HG02588 (cell line): ENCODE measurements at regions not wholly inside any gene's neighbourhood (a gene's known extent, or its start where the extent isn't known, plus 50 kb on each side); places are given as distances from the start of the nearest gene placed in this dataset.
"Not testable (repeated sequence)": the region's sequence is repeated elsewhere in the genome, so short reads cannot be mapped to it uniquely, and the experiment has no call there.

Experiments
- ATAC-seq: cut with Tn5 transposase; IDR thresholded peaks from one replicate; pipeline ENCODE4 v1.9.1; 2021; ENCODE audit warnings: mild to moderate bottlenecking, moderate library complexity; ENCODE audit not compliant: unreplicated experiment

DNA sequence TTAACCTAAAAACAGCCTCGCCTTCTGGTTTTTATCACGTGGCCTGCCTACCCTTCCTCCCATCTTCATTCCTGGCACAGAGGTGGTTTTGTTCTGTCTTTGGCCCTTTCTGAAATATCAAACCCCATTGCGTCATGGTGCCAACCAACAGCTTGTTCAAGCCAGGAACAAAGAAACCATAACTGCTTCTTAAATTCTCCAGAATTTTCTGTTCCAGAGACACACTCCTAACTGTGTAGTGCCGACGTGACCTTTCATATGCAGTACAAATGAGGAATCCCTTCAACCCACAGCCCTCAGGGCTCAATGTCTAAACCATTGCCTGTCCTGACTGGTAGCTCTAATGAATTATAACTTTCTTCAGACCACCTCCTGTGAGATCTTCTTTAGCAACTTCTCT is 82.2 kb upstream of the TNP1 start:
- no peak for ATAC-seq

DNA sequence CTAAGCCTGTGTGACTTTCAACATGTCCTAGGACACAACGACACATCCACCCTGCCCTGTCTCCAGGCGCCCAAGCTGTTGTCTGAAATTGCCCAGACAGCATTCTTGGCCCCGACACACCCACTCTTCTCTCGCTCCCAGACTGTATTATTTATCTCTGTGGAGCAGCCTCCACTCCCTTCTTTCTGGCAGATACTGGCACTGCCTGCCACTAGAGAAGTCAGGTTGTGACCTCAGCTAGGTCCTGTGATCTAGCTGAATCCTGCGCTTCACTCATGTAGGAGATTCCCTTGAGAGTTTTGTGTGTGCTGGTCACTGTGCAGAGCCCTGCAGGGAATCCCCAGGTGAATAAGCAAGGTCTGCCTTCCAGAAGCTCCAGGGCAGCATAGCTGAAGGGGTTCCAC is 77.1 kb upstream of the TNP1 start:
- ATAC-seq = no peak

DNA sequence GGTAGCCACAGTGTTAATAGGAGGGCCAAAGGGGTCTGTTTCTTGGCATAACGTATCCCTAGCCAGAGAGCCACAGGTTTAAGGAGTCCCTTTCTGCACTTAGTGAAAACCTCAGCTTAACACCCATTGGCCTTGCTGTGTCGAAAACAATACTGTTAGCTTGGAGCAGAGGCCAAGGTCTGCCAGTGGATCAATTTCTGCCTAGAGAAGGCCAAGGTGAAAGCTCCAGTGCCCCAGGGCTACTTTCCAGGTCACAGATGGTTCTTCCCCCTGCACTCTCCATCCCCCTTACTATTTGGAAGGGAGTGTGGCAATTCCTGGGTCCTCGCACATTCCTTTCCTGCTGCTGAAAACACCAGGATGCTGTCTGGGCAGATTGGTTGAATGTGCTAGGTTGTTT is 74.8 kb upstream of the TNP1 start:
- ATAC-seq = no peak

DNA sequence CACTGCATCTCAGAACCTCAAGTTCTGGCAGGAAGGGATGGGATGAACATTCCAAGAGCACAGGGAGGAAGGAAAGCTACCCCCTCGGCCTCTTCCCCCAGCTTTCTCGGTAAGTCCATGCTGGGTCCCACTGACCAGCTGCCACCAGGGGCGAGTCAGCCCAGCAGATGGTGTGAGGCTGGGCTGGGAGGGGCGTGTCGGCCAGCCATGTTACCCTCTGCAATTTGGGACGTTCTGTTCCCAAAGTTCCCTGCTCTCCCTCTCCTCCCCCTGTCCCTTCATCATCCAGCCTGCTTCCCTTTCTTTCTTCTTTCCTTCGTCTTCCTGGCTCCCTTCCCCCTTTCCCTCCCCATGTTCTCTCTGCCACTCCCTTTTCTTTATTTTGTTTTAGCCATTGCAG is 74.3 kb upstream of the TNP1 start:
- ATAC-seq = no peak

DNA sequence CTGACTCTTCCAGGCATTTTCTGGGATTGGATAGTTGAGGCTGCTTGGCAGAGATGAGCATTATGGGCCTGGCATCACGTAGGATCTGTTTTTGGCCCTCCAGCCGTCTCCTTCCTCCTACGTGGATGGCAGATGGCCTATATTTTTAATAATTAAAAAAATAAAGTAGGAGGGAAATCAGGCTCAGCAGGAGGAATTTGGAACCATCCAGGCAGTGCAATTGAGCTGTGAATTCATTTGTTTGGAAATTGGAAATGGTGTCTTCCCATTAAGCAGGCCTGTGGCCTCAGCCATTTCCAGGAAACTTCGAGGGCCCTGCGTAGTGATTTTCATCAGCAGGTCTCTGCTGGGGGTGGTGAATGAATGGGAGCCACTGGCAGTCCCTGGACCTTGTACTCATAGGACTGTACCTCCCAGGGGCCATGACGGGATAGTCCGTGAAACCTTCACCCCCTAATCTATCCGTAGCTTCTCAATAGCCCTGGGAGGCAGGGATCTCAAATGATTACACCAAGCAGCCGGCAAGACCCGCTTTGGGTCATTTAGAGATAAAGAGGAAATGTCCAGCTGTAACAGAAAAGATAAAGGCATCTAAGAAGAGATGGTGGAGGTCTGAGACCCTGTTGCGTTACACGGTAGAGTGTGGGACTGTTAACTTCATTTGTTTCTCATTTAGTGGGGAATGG is 73.1 kb upstream of the TNP1 start:
- no peak for ATAC-seq

DNA sequence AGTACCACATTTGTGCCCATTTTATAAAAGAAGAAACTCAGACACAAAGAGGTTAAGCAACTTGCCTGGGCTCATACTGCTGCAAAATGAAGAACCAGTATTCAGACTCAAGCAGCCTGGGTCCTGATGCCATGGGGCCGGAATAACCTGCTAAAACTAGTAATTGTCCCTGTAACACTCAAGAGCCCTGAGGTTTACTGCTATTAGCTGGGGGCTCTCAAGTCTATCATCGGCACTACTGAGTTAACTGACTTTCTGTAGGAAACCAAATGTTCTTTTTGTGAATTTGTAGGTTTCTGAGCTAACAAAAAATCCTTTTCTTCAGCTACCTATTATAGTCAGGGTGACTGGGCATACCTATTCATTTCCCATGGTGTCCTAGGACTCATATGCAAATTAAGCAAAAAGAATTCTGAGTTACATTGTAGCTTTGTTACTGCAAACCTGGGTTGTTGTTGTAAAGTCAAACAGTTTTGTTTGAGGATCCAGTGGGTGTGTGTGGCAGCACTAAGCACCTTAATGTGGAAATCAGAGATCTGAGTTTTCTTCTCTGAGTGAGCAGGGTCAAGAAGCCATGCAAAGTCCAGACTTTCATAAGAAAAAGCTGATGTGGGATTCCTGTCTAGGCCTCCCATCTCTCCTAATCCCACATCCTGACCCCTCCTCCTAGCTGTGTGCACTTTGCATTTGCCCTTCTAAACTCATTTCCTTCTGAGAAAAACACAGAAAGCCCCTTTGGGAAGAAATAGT is 72.4 kb upstream of the TNP1 start:
- ATAC-seq = no peak

DNA sequence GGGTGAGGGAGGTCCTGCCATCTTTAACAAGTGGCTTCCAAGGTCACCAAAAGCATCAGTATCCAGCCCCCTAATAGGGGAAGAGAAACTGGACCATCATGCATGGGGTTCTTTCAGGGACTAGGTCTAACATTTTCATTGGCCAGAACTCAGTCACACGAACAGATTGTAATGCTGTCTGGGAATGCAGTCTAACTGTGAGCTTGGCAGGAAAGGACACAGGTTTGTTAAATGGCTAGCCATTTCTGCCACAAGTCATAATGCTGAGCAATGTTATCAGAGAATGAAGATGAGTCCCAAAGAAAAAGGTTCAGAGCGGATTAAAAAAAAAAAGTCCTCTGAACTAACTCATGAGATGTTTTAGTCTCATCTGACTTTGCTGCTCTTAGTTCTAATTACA is 70.9 kb upstream of the TNP1 start:
- no peak for ATAC-seq

DNA sequence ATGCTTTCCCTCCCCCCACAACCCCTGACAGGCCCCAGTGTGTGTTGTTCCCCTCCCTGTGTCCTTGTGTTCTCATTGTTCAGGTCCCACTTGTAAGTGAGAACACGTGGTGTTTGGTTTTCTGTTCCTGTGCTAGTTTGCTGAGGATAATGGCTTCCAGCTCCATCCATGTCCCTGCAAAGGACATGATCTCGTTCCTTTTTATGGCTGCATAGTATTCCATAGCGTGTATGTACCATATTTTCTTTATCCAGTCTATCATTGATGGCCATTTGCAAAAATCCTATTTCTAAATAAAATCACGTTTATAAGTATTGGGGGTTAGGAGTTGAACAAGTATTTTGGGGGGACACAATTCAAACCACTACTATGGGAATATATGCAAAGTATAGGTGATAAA is 69.5 kb upstream of the TNP1 start:
- ATAC-seq = not testable (repeated sequence)

DNA sequence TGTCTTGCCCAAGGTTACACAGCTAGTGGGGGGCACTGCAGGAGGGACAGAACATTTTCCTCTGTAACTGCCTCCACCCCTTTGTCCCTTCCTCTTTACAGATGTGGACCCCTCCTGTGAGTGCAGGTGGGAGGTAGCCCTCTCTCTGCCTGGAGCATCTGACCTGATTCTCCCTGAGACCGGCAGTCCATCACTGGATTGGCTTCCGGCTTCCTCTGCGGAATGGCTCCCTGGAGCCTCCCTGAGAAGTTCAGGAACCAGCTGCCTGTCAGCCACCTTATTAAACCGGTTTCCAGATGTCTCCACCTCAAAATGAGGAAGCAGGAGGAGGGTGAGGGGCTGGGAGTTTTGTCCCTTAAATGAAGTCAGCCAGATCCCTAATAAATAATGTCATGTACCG is 67.3 kb upstream of the TNP1 start:
- ATAC-seq = no peak

DNA sequence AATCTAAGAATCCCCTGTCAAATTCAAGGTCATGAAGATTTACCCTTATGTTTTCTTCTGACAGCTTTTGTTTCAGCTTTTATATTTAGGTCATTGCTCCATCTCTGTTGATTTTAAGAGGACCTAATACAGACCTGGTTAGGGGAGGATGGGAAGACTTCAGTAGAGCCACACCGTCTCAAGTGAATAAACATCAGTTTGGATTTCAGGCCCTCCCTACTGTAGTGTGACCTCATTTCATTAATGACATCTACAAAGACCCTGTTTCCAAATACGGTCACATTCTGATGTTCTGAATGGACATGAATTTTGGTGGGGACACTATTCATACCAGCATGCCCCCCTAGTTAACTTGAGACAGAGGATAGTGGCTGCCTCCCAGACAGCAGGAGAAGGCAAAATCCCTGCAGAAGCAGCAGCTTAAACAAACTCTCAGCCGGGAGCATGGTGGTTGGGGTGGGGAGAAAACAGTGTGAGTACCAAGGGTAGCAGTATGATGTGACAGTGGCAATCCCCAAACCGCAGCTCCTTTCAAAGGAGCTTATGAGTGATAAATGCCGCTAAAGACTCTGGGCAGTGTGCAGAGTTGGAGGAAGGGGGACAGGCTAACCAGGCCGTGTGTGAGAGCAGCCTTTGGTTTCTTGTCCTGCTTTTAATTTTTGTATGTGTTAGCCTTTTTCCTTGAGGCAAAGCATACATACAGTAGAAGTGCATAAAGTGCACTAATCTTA is 65.9 kb upstream of the TNP1 start:
- no peak for ATAC-seq

DNA sequence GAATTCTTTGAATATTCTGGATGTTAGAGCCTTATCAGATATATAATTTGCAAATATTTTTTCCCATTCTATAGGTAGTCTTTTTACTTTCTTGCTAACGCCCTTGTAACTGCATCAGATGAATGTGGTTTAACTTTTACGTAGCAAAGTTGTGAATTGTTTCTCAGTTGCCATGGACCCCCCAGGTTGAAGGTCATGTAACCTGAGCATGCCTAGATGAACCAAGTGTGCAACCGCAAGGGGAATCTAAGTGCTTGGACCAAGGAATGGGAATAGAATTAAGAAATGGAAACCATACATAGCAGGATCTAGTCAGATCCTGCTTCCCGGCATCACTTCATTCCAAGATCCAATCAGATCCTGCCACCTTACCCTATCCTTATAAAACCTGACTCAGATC is 65.1 kb upstream of the TNP1 start:
- ATAC-seq = no peak

DNA sequence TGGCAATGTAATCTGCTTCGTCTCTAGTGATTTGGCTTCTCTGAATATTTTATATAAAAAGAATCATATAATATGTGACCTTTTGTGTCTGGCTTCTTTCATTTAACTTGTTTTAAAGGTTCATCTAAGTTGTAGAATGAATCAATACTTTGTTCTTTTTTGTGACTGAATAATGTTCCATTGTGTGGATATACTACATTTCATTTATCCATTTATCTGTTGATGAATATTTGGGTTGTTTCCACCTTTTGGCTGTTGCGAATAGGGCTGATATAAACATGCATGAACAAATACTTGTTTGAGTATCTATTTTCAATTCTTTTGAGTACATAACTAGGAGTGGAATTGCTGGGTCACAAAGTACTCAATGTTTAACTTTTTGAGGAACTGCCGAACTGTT is 63.8 kb upstream of the TNP1 start:
- ATAC-seq = no peak

DNA sequence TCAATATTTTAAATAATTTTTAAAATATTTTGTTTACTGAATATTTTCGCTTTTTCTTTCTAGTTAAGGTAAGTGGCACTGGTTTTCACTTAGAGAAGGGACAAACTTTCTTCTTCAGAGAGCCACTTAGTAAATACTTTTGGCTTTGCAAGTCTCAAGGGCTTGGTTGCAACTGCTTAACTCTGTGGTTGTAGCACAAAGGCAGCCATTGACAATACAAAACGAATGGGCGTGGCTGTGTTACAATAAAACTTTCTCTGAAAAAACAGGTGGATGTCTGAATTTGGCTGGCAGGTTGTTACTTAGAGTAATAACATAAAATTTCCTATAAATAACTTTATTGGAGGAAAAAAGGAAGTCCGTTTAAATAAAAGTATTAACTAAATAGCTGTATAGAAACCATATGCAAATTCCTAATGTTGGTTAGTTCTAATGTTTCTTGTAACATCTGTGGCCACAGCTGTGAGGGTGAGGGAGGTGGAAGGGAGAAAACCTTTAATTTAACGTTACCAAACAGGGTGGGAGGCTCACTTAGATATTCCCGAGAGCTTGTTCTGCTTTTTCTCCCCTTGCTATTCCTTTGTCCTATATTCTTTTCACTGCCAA is 62.4 kb upstream of the TNP1 start:
- no peak for ATAC-seq

DNA sequence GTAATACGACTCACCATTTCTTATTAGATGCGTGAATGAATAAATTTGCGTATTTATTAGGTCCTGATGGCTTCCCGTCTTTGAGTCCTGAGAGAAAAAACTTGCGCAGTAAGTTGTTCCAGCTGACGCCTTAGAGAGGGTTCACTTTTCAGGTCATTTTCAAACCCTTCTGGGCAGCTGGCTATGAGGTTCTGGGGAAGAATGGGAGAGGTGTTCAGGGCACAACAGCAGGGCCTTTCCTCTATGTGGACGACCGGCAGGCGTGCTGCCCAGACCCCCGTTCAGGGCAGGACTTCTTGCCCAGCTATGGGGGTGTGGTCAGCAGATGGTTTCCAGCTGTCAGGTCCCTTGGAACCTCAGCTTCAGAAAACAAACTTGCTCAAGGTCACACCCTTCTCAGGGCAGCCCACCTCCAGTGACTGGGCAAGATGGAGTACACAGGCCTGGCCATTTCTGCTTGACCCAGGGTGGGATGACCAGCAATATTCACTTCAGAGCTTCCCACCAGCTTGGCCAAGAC is 61.1 kb upstream of the TNP1 start:
- no peak for ATAC-seq

DNA sequence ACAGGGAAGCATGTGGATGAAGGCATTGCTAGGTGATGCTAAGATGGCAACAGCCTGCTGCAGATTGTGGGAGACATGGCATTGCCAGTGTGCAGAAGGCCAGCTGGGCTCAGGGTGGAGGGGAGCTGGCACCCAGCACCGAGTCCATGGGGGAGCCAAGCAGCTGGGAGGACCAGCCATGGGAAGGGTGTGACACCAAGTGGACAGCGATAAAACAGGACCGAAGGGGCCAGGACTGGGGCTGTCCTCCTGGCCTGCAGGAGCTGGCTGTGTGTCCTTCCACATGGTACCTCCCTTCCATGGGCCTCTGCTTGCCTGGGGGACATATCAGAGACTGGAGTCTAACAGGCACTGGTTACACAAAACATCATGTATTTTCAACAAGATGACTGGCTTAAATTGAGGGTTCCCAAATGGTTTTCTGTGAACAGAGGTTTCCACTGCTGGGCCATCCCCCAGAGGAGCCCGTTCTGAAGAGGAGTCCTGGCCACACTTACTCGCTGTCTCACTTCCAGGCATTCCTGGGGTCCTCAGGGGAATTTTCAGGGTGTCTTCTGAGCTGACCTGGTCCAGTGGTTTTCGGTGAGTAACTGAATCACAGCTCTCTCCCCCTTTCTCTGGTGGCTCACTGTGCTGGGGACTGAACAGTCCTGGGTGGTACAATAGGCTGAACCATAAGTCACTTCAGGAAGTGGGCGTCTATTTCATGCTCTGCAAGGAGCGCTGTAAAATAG is 60.4 kb upstream of the TNP1 start:
- no peak for ATAC-seq

DNA sequence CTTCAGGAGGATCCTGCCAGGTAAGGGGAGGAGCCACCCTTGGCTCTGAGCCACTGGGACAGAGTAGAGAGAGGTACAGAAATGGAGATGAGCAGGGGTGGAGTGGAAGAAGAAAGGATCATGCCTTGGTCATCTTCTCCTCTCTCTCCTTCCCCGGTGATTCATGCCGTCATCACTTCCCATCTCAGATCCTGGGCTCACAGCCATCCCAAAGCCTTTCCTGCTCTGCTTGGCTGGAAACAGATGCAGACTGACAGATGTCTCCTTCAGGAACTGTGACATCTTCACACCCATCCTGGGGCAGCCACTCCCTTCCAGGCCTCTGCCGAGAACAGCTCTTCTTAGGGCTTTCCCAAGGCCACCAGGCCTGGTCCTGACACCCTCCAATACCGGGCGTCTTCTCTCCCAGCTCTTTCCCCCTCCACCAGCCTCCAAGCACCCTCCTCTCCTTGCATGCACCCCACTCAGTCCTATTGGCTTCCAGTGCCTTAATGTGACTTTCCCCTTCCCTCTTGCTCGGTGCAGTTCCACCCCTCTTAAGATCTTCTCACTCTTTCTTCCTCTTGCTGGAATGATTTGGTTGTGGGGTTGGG is 58.3 kb upstream of the TNP1 start:
- no peak for ATAC-seq

DNA sequence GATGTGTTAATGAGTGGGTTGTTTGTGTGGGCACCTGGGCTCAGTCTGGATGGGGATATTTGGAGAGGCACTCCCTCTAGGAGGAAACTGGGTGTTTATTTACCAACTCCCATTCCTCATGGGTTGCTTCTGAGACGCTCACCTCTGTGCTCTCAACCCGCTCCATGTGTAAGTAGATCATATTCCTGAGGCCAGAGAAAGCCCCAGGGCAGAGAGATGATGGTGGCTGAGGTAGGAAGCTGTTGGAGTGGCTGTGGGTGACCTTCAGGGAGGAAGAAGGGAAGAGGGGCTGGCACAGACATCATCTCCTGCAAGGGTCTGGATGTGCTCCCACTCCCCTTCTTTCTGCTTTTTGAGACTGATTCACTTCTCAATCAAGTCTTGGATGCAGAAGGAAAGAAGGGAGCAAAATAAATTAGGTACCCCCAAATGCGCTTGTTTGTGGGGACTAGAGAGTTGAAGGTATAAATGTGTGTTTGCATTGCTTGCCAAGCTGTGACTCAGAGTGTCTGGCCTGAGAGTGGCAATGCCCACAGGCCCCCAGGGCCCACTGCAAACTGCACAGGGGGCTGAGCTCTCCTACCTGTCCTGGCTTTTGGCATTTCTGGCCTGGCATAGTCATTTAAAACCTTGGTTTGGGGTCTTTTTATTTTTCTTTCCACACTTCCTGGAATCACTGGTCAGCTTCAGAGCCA is 57.2 kb upstream of the TNP1 start:
- no peak for ATAC-seq

DNA sequence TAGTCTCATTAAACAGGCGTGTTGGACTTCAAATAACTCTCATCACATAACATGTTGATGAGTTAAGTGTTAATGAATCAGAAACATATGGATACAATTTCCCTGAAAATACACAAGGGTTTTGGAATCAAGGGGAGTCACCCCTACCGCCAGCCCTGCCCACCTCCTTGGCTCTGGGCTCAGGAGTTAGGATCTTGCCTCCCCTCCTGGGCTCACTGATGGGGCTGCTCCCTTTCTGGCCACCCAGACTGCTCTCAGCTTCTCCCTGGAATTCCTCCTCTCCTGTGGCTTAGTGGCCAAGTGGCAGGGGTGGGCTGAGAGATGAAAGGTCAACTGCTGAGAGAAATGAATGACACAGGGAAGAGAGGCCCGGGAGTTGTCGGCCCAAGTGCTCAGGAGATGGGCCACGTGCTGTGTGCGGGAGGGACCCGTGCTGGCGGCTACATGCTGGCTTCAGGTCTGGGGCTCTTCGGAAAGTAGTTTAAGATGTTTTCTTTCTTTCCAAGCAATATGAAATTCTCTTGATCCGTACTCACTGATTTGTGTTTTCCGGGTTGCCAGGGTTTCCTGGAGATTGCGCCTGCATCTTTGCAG is 55.8 kb upstream of the TNP1 start:
- no peak for ATAC-seq

DNA sequence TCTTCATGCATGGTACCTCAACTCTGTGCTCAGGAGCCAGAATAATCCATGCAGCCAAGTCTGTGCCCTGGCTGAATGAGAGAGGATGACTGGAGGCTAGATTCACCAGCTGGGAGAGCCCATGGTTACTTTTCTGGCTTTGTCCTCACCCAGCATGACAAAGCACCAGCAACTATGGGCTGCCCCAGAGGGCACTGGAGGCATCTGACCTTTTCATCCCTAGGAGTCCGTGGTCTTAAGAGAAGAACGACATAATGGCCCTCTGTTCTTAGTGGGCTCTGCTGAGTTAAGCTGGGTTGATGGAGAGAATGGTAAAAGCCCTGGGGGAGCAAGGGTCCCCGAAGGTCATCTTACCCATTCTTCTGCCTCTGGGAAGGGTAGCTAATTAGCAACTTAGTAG is 54.6 kb upstream of the TNP1 start:
- ATAC-seq = no peak
